Suprapubic skin (tissue), 4 donors: ENCODE measurements at regions not wholly inside any gene's neighbourhood (a gene's known extent, or its start where the extent isn't known, plus 50 kb on each side); places are given as distances from the start of the nearest gene placed in this dataset.

ENCODE experiments used
- EP300 ChIP-seq: sonication (generic); formaldehyde crosslinking; IDR thresholded peaks from one replicate; pipeline ENCODE4 v1.6.1; 2017; ENCODE audit warnings: antibody characterized with exemption
- POLR2A ChIP-seq, 2 donors: fragments of 450-650 bp; IDR thresholded peaks; one replicate each; pipeline ENCODE4 v1.6.1; 2017; ENCODE audit warnings: antibody characterized with exemption in 2 of 2, mild to moderate bottlenecking in 2 of 2, moderate library complexity in 2 of 2
- POLR2AphosphoS5 ChIP-seq, 3 donors: sonication (generic); formaldehyde crosslinking; IDR thresholded peaks; one replicate each; pipeline ENCODE4 v1.6.1; 2017; ENCODE audit warnings: antibody characterized with exemption in 3 of 3
- TF ChIP-seq, protein P1 (sequence below), 2 donors: fragments of 200-600 bp in 1 of 2; fragments of 450-650 bp in 1 of 2; sonication (generic) in 1 of 2; IDR thresholded peaks; one replicate each; pipeline ENCODE4 v1.5.1; 2016 to 2019; ENCODE audit warnings: antibody characterized with exemption in 2 of 2, mild to moderate bottlenecking in 1 of 2, moderate library complexity in 1 of 2

DNA sequence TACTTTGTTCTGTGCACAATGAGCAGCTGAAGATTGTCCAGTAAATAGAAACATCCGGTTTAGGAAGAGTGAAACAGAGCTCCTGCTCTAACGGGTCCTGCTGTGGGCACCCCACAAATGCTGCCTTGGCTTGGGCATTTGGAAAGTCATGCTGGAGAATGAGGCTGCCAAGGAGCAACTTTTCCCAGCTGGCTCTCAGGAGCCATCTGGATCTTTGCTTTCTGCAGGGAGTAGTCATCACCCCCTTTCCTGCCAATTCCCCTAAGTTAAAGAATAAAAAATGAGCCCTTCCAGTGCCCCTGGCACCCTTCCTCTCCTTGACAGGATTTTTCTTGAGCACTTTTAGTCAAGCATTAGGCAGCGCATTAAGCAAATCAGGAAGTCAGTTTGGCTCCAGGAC, 90.0 kb downstream of the FAM43A start:
- TF ChIP-seq POLR2A (IDR thresholded peaks at IDR 0.05) (no peak), EP300 (no peak), POLR2AphosphoS5 (IDR thresholded peaks at IDR 0.05) (no peak)
- TF ChIP-seq, protein P1, sequence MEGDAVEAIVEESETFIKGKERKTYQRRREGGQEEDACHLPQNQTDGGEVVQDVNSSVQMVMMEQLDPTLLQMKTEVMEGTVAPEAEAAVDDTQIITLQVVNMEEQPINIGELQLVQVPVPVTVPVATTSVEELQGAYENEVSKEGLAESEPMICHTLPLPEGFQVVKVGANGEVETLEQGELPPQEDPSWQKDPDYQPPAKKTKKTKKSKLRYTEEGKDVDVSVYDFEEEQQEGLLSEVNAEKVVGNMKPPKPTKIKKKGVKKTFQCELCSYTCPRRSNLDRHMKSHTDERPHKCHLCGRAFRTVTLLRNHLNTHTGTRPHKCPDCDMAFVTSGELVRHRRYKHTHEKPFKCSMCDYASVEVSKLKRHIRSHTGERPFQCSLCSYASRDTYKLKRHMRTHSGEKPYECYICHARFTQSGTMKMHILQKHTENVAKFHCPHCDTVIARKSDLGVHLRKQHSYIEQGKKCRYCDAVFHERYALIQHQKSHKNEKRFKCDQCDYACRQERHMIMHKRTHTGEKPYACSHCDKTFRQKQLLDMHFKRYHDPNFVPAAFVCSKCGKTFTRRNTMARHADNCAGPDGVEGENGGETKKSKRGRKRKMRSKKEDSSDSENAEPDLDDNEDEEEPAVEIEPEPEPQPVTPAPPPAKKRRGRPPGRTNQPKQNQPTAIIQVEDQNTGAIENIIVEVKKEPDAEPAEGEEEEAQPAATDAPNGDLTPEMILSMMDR (IDR thresholded peaks at IDR 0.05): no peak
